Islet of Langerhans (tissue), 1 donor: ENCODE measurements at regions not wholly inside any gene's neighbourhood (a gene's known extent, or its start where the extent isn't known, plus 50 kb on each side); places are given as distances from the start of the nearest gene placed in this dataset.

ENCODE experiments used
- FAIRE-seq: peaks from one replicate; lab custom pipeline; 2011; peaks lifted over from hg19 to GRCh38; lab: Jason Lieb, UNC

DNA sequence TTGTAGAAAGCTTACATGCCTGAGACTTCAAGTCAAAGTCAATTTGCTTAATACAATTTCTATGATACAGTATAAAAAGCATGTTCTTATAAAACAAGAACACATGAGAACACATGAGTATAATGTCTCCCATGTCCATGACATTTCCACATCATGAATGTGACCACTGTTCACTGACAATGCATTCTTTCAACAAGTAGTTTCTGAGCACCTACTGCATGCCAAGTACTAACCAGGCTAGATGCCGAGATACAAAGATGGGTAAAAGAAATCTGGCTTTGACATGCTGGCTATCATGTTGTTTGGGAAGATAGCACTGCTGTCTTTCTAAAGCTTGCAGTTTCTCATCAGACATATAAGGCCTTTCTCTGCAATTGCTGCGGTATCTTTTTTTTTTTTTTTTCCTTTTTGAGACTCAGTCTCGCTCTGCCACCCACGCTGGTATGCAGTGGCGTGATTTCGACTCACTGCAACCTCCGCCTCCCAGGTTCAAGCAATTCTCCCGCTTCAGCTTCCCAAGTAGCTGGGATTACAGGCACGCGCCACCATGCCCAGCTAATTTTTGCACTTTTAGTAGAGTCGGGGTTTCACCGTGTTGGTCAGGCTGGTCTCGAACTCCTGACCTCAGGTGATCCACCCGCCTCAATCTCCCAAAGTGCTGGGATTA is 123.6 kb upstream of the DST start:
- no peak for FAIRE-seq

- no peak for FAIRE-seq
Measured at GRCh38 chr6:56765494-56765893, 122.8 kb upstream of the DST start.

DNA sequence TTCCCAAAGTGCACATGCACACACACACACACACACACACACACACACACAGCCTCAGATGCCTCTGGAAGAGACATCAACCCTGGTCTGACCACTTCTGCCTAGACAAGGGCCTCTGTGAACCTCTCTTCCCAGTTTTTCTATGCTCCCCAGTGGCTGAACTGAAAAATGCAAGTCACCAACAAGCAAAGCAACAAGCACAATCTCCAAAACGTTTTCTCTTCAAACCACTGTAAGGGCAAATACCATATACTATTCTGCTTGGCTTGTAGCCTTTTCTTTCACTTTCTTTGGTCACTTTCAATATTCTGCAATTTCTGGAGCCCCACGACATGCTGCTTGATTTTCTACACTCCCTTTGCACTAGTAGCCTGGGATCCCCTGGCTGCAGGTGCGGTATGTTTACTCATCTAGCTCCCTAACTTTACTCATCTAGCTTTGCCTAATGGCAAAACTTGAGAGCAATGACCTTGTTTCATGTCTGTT is 121.4 kb upstream of the DST start:
- FAIRE-seq, result no peak

DNA sequence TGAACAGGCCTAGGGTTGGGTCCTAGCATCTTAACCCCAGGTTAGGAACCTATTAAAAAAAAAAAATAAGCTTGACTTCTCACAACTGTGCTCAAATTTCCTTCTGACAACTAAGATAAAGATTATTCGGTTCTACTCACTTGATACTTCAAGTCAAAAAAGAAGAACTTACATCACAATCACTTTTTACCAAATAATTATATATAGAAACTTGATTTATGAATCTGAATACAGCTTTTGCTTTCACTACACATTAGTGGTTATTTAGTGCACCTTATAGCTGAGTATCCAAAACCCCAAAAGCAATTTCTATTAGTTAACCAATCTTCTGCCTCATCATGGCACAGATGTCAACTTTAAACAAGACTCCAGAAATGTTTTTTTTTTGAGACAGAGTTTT is 119.0 kb upstream of the DST start:
- no peak for FAIRE-seq

GRCh38 chr6:56760842-56761241 is 118.2 kb upstream of the DST start:
- FAIRE-seq, result no peak

DNA sequence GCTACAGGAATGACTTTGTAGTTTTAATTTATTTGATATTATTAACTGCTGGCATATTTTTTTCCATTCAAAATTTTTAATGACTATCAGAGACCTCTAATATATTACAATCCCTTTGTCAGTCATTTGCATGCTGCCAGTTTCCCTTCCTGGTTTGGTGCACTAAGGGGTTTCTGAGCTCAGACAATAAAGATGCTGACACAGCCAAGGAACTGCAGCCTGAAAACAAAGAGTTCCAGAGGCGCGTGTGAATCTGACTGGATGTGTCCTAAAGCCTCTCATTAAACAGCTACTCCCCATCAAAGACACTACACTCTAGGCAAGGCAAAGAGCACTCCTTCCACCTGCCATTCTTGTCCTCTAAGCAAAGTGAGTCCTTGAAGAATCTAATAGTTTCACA is 116.8 kb upstream of the DST start:
- no peak for FAIRE-seq

DNA sequence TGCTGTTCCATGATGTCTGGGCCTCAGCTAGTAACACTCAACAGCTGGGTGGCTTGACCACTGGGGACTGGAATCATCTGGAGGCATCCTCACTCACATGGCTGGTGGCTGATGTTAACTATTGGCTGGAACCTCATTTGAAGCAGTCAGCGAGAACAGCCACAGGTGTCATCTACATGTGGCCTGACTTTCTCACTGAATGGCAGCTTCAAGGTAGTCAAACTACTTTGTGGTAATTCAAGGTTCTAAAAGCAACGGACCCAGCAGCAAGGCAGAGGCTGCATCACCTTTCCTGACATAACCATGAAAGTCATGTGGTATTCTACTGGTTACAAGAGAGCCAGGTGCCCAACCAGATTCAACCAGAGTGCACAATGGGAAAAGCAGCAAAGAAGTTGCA is 115.9 kb upstream of the DST start:
- no peak for FAIRE-seq

DNA sequence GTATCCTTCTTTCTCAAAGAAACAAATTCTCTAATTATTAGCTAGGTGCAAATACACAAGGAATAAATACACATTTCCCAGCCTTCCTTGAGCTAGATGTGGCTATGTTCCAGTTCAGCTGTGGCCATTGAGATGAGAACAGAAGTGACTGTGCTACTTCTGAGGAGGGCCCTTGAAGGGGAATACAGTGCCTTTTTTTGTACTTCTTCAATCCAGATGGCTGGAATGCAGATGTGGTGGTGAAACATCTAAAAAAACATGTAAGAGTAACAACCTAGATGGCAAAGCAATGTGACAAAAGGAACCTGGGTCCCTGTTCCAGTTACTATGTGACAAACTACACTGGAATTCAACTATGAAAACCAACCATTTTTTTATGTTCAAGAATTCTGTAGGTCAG is 115.4 kb upstream of the DST start:
- FAIRE-seq, result no peak

- FAIRE-seq, result no peak
Measured at GRCh38 chr6:56757588-56757984, 114.9 kb upstream of the DST start.

DNA sequence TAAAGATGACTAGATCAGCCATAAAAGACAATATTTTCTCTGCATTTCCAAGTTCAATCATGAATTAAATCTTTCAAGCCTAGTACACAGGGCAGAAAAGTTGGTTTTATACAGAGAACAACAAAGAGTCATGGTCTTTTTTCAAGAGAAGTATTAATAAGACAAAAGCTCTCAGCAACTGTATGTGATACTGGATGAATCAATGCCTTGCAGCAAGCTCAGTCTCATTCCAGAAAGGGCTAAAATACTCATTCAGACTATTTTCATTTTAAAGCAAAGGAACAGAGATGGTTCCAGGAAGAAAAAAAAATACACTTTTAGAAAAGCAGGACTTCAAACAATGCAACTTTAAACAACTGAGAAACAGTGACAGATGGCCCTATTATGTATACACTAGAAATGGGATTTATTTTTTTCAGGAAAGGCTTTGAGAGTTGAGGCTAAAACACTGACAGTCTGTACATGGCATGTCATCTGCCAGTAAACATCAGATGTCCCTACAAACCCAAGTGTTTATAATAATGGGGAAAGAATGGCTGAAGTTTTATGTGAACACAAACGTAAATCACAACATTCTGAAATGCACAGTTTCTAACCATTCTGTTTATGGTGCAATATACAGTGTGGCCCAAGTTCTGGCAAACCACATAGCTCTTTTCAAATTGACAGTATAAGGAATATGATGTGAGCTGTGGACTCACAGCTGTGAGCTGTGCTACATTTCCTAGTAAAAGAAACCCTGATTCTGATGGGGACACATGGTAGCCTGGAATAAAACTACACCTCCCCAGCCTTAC is 114.3 kb upstream of the DST start:
- no peak for FAIRE-seq

DNA sequence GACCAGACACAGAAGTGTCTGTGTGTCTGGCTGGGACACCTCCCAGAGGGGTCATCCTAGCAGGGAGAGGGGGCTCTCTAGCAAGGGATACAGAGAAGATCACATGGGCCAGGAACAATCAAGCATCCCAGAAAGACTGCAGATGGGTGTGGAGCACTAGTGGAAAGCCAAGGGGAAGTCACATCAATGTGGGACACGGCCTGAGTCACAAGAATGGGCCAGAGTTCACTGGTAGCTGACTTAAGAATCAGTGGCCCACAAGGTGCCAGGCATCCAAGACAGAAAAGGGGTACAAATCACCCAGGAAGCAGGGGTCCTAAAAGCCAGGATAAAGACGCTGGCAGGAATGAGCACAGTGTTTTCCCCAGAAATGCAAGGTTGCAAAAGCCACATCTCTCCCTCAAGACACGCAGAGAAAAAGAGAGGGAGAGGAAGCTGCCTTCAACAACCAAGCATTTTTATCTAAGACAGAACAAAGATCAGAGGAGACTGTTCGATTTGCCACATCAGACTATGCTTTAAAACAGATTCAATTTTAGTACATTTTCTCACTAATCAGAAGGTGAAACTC is 113.6 kb upstream of the DST start:
- no peak for FAIRE-seq

- no peak for FAIRE-seq
Measured at GRCh38 chr6:56755040-56755439, 112.4 kb upstream of the DST start.

DNA sequence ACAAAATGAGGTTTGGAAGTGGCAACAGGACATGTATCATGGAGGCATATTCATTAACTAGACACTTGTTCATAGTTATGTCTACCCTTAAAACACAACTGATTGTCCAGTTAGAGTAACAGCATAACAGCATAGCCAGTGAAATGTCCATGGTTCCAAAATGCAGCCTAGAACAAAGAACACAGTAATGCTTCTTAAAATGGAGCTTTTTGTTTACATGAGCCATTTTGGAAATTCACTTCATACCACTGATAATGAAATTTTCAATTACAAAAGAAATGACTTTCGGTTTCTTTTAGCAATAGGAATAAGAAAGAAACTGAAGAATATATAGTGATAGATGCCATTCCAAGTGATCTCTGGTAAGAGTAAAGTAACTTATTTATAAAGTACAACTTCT is 111.1 kb upstream of the DST start:
- no peak for FAIRE-seq

GRCh38 chr6:56752534-56752933 is 109.8 kb upstream of the DST start:
- no peak for FAIRE-seq

DNA sequence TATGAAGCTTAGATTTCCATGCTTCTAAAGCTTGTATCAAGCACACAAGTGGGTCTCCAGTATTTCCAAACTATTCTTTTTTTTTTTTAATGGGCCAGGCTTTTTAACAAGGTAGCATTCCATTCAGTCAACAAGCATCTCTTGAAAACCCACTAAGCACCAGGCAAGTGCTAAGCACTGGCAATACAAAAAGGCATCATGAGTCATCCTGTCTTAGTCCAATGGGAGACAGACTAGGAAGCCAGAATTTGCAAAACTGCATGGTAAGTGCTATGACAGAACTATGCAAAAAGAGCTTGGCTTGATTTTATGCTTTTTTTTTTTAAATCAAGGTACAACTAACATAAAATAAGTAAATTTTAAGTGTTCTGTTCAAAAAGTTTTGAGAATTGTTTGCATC is 109.3 kb upstream of the DST start:
- no peak for FAIRE-seq

GRCh38 chr6:56751604-56752003 is 108.9 kb upstream of the DST start:
- no peak for FAIRE-seq

- FAIRE-seq, result no peak
Measured at GRCh38 chr6:56750686-56751085, 108.0 kb upstream of the DST start.

DNA sequence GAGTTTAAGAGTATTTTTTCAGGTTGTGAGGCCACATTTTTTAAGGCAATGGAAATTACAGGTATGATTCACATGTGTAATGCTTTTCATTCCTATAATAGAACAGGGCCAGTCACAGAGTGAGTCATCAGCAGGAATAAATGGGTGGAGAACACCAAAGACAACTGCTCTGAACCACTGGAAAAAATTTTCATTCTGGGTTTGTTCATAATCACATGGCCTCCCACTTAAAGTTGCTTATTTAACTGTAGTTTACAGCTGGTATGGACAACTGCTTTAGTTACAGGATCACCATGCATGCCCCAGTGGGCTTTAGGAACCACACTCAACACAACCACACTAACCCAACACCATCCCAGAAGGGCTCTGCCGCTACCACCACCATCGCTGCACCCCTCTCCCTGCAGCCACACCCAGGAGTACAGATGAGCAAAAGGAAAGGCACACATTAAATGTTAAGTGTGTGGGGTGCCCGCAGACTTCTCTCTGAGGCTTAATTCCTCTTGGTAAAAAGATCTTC is 107.0 kb upstream of the DST start:
- no peak for FAIRE-seq

DNA sequence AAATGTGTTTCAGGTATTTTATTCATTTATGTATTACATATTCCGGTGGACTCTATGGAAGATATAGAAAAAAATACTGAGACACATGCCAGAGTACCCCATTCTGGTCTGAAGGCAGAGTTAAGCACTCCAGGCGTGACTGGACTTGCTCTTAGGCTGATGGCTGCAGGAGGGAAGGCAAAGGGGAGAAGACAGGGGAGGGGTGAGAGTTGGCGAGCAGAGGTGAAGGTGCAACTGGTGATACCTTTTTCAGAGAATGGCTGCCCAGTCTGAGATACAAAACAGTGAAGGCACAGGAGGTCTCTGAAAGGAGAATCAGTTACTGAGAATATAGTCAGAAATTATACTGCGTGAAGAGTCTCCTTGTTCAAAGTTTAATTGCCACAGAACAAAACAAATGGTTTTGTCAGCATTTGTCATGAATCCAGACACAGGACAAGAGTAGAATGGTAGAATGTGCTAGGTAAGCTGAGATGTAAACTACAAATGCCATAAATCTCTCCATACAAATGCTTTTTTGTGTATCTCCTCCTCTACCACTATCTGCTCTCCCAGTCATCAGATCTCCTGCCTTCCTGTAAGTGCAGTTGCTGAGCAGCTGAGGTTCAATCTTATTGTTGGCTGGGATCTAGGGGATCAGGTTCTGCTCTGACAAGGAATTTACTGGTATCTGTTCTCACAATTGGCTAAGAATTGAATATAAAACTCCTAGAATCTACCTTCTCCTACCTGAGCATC is 104.2 kb upstream of the DST start:
- FAIRE-seq, result no peak

GRCh38 chr6:56745971-56746370 is 103.3 kb upstream of the DST start:
- FAIRE-seq, result no peak

DNA sequence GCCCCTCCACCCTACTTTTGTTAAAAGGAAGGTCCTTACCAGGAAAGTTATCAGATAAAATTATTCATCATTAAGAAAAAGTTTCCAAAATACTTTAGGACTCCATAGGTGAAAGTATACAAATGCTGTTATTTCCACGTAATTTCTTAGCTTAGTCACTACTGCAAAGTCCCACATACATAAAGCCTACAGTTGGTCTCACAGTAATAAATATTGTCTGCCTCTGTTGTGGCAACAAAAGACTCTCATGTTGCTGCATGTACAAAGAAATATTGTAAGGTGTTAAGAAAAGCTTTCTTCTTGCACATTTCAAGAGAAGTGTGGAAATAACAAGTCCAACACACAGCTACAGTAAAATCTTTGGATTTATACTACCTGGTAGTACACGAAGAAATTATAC is 102.4 kb upstream of the DST start:
- FAIRE-seq, result no peak

DNA sequence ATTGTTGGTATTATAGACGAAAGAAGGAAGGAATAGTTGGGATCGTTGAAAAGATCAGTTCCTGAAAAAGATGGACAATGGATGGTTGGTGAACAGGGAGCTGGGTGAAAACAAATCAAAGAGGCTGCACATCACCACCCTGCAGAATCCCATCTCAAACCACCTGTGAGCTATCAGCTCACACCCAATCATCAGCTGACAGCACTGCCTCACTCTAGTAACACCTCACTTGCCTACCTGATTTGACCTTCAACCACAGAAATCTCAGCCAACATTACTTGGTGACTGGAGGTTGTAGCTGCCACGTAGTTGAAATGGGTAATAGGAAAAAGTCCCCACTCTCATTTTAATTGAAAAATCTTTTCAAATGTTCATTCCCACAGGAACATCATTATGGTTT is 101.8 kb upstream of the DST start:
- no peak for FAIRE-seq
